ENCODE measurements at regions not wholly inside any gene's neighbourhood (a gene's known extent, or its start where the extent isn't known, plus 50 kb on each side); places are given as distances from the start of the nearest gene placed in this dataset.

DNA sequence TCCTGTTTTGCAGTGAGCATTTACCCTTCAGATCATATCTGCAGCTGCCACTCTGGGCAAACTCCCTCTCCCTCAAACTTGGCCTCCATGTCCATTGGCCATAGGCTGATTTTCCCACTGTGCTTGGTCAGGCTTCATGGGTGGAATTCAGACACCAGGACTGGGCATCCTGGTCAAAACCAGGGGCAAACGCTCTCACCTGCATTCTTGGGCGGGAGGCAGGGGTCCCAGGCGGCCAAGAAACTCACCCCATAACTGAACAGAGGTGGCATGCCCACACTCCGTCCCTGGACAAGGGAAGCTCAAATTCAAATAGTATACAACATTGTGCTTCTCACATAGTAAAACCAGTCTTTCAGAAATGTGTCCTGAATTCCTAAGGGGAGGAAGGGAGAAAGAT lies 81.1 kb upstream of the ZNF648 start:
- Histone ChIP-seq H3K9me3 (ENCODE audit: low read depth, low read length) (no peaks in the 10 kb centered on the region), H3K4me3 (ENCODE audit: low read length) (no peak overlapping the region), H3K4me1 (ENCODE audit: insufficient read depth, low read length) (peaks cover 48% of the 10 kb centered on the region), H3K27me3 (ENCODE audit: insufficient read depth, low read length) (no peaks in the 10 kb centered on the region)

DNA sequence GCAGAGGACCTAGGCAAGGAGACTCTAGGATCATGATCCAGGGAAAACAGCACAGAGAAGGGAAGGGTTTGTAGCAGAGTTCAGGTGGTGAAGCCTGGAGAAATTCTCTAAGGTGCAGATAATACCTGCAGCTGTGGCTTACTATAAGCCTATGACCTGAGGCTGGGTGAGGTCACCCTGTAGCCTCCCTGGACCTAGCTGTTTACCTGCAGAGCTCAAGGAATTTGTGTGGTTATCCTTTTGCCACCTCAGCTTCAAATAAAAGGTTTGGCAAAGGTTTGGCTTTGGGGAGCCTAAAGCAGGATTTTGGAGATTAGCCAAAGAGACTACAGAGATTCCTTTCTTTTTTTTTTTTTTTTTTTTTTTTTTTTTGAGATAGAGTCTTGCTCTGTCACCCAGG lies 79.5 kb upstream of the ZNF648 start:
- no peak overlapping the region for H3K4me3 ChIP-seq (ENCODE audit: low read length)
- H3K27me3 ChIP-seq (ENCODE audit: insufficient read depth, low read length), result no peaks in the 10 kb centered on the region
- H3K4me1 ChIP-seq (ENCODE audit: insufficient read depth, low read length), result peaks cover 33% of the 10 kb centered on the region
- no peaks in the 10 kb centered on the region for H3K9me3 ChIP-seq (ENCODE audit: low read depth, low read length)

DNA sequence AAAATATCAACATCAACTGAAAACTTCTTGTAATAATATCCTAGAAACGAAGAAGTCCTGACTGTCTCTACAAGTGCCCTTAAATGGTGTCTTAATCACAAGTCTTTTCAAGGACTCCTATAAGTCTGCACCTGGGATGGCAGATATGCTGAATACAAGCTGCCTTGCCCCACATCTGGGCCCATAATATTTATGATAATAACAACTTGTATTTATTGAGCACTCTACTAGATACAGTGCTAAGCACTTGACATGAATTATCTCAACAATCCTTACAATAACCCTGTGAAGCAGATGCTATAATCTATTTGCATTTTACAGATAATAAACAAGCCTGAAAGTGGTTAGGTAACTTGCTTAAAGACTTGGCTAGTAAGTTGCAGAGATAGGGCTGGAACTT lies 78.0 kb upstream of the ZNF648 start:
- Histone ChIP-seq H3K4me3 (ENCODE audit: low read length) (no peak overlapping the region), H3K4me1 (ENCODE audit: insufficient read depth, low read length) (peaks cover 18% of the 10 kb centered on the region), H3K9me3 (ENCODE audit: low read depth, low read length) (no peaks in the 10 kb centered on the region), H3K27me3 (ENCODE audit: insufficient read depth, low read length) (no peaks in the 10 kb centered on the region)

DNA sequence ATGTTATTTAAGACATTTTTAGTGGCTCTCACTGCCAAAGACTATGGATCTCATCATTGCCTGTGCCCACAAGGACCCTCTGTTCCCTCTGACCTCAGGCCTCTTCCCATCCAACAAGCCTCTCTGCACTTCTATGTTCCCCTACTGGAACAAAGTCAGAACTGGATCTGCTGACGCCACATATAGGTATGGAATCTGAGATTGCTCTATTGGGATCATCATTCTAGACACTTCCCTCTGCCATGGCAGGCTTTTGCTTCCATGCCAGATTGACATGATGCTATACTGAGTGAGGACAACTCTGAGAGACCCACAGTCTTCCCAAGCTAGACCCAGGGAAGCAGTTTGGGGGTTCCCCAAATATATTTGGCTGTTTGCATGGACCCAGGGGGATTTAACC lies 76.0 kb upstream of the ZNF648 start:
- peaks cover 4% of the 10 kb centered on the region for H3K4me1 ChIP-seq (ENCODE audit: insufficient read depth, low read length)
- no peaks in the 10 kb centered on the region for H3K27me3 ChIP-seq (ENCODE audit: insufficient read depth, low read length)
- H3K4me3 ChIP-seq (ENCODE audit: low read length), result no peak overlapping the region
- no peaks in the 10 kb centered on the region for H3K9me3 ChIP-seq (ENCODE audit: low read depth, low read length)

DNA sequence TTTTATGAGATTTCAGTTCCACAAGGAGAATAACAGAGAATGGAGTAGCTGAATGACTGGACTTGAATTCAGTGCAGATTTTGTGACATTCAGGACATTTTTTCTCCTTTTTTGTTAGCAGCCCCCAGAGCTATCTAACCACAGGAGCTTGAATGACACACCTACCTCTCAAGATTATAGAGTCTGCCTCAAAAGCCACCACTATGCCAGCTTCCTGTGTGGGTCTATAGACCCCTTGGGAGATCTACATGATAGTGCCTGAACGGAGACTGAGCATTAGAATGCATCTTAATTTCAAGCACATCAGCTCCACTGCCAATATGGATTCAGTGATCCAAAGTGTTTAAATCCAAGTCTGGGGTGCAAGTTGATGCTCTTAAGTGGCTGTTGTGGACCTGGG lies 74.4 kb upstream of the ZNF648 start:
- Histone ChIP-seq H3K9me3 (ENCODE audit: low read depth, low read length) (no peaks in the 10 kb centered on the region), H3K27me3 (ENCODE audit: insufficient read depth, low read length) (no peaks in the 10 kb centered on the region), H3K4me1 (ENCODE audit: insufficient read depth, low read length) (peaks cover 4% of the 10 kb centered on the region), H3K4me3 (ENCODE audit: low read length) (no peak overlapping the region)

DNA sequence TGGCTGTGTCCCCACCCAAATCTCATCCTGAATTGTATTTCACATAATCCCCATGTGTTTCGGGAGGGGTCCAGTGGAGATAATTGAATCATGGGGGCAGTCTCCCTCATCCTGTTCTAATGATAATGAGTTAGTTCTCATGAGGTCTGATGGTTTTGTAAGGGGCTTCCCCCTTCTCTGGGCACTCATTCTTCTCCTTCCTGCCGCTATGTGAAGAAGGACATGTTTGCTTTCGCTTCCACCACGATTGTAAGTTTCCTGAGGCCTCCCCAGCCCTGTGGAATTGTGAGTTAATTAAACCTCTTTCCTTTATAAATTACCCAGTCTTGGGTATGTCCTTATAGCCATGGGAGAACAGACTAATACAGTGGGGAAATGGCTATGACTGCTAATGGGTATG lies 72.7 kb upstream of the ZNF648 start:
- Histone ChIP-seq H3K4me3 (ENCODE audit: low read length) (no peak overlapping the region), H3K9me3 (ENCODE audit: low read depth, low read length) (no peaks in the 10 kb centered on the region), H3K4me1 (ENCODE audit: insufficient read depth, low read length) (peaks cover 4% of the 10 kb centered on the region), H3K27me3 (ENCODE audit: insufficient read depth, low read length) (no peaks in the 10 kb centered on the region)

DNA sequence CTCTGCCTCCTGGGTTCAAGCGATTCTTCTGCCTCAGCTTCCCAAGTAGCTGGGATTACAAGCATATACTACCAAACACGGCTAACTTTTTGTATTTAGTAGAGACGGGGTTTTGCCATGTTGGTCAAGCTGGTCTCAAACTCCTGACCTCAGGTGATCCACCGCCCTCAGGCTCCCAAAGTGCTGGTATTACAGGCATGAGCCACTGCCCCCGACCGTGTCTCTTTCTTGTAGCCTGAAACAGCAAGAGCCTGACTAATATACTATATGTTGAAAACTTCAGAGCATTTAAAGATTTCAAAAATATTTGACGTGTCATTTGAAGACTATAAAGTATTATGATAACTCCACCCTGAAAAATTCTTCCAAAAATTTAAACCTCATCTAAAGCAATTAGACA lies 71.7 kb upstream of the ZNF648 start:
- Histone ChIP-seq H3K4me1 (ENCODE audit: insufficient read depth, low read length) (peaks cover 4% of the 10 kb centered on the region), H3K9me3 (ENCODE audit: low read depth, low read length) (no peaks in the 10 kb centered on the region), H3K27me3 (ENCODE audit: insufficient read depth, low read length) (no peaks in the 10 kb centered on the region), H3K4me3 (ENCODE audit: low read length) (no peak overlapping the region)

DNA sequence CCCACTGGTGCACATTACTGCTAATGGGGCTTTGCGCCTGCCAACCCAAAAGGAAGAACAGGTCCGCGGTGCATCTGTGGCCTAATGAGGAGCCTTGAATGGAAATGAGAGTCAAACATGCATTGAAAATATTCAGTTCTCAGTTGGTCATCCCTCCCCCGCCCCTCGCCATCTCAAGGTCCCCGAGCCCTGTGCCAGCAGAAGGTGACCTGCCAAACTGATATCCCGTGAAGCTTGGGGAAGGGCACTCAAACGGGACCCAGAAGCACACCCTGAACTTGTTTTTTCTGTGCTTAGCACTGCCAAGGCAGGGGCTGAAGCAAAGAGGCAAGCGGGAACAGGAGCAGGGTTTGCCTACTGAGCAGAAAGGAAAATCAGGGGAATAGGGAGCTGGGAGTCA lies 67.9 kb upstream of the ZNF648 start:
- Histone ChIP-seq H3K9me3 (ENCODE audit: low read depth, low read length) (no peaks in the 10 kb centered on the region), H3K4me3 (ENCODE audit: low read length) (no peak overlapping the region), H3K4me1 (ENCODE audit: insufficient read depth, low read length) (no peaks in the 10 kb centered on the region), H3K27me3 (ENCODE audit: insufficient read depth, low read length) (no peaks in the 10 kb centered on the region)

DNA sequence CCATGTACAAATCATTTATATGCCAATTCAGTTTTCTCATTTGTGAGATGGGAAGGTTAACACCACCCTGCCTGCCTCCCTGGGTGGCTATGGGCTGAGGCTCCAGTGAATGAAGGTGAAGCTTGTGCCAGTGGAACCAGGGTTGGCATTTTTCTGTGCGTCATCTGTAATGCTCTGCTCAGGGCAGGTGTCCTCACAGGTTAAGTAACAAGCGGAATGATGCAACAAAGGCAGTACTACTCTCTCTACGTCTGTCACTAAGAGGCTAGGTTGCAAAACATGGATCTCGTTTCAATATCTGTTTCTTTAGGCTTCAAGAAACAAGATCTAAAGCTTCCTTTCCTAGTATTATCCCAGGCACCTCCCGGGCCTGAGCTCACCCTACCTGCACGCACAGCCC lies 67.0 kb upstream of the ZNF648 start:
- no peak overlapping the region for H3K4me3 ChIP-seq (ENCODE audit: low read length)
- no peaks in the 10 kb centered on the region for H3K9me3 ChIP-seq (ENCODE audit: low read depth, low read length)
- H3K4me1 ChIP-seq (ENCODE audit: insufficient read depth, low read length), result no peaks in the 10 kb centered on the region
- H3K27me3 ChIP-seq (ENCODE audit: insufficient read depth, low read length), result no peaks in the 10 kb centered on the region

DNA sequence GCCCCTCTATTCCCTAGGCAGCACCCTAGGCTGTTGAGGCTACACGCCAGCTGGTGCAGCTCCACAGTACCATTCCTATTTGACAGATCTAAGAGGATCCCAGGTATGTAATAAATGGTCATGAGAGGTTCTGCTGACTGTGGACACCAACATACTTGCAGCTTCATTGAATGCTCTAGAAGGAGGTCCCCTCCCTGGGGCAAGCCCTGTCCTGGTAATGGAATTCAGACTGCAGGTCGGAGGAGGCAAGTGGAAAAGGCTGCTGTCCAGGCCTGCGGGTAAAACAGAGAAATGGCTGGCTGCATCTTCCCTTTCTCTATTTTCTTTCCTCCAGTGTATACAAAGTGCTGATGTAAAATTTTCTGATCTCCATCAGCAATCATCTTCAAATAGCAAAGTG lies 66.1 kb upstream of the ZNF648 start:
- no peaks in the 10 kb centered on the region for H3K9me3 ChIP-seq (ENCODE audit: low read depth, low read length)
- H3K4me1 ChIP-seq (ENCODE audit: insufficient read depth, low read length), result no peaks in the 10 kb centered on the region
- H3K27me3 ChIP-seq (ENCODE audit: insufficient read depth, low read length), result no peaks in the 10 kb centered on the region
- H3K4me3 ChIP-seq (ENCODE audit: low read length), result no peak overlapping the region

DNA sequence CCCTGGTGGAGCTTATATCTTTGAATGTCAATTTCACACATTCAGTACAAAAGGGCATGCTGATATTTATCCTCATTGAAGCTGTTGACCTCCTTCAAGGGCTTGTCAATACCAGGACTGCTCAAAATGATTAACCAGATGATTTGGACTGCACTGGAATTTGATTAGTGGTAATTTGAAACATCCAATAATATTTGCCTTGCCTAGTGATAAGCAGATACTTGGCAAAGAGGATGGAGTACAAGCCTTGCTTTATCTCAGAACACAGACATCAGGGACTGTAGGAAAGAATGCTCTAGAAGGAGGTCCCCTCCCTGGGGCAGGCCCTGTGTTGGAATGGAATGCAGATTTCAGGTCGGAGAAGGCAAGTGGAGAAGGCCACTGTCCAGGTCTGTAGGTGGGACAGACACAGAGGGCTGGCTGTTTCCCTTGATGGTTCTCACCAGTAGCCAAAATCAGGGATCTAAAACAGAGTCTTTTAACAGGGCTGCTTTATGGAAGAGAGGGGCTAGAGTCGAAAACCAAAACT lies 64.8 kb upstream of the ZNF648 start:
- H3K27me3 ChIP-seq (ENCODE audit: insufficient read depth, low read length), result no peaks in the 10 kb centered on the region
- H3K4me3 ChIP-seq (ENCODE audit: low read length), result no peak overlapping the region
- no peaks in the 10 kb centered on the region for H3K9me3 ChIP-seq (ENCODE audit: low read depth, low read length)
- H3K4me1 ChIP-seq (ENCODE audit: insufficient read depth, low read length), result no peaks in the 10 kb centered on the region

DNA sequence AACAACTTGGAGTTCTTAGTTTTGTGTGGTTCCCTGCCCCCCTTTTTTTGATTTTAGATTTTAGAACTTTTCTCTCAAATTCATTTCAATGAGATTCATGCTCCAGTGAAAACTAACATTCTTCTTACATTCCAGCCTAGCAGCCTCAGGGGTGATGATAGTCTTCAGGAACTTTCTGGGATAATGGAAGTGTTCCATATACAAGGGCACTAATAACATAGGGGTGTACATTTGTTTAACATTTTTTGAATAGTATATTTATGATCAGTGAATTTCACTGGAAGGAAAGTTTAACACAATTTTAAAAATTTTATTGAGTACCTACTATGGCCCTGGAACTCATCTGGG lies 61.4 kb upstream of the ZNF648 start:
- Histone ChIP-seq H3K27me3 (ENCODE audit: insufficient read depth, low read length) (peaks cover 4% of the 10 kb centered on the region), H3K9me3 (ENCODE audit: low read depth, low read length) (no peaks in the 10 kb centered on the region), H3K4me3 (ENCODE audit: low read length) (no peak overlapping the region), H3K4me1 (ENCODE audit: insufficient read depth, low read length) (no peaks in the 10 kb centered on the region)

DNA sequence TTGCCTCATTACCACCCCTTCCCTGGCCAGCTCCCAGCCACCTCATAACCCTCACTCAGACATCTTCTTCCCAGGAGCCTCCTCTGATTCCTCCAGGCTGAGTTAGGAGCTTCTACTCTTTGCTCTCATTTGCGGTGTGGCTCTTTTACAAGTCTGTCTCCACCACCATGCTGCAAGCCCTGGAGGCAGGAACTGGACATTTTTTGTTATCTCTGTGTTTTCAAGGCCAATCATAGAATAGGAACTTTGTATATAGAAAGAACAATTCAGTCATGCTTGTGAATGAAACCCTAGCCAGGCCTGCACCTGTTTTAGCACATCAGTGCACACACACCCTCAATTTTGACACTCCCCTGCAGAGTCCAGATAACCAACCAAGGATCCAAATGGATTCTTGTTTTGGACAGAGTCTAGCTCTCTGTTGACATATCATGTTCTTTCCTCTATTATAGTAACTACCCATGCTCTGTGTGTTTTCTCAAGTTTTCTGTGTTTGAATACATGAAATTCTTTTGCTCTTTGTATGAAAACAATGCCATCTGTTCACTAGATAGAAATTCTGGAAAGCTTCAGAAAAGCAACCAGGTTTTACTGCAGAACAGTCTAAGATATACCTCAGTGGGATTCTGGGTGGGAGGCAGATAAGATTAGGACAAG lies 60.9 kb upstream of the ZNF648 start:
- H3K4me3 ChIP-seq (ENCODE audit: low read length), result no peak overlapping the region
- peaks cover 4% of the 10 kb centered on the region for H3K27me3 ChIP-seq (ENCODE audit: insufficient read depth, low read length)
- H3K4me1 ChIP-seq (ENCODE audit: insufficient read depth, low read length), result no peaks in the 10 kb centered on the region
- H3K9me3 ChIP-seq (ENCODE audit: low read depth, low read length), result no peaks in the 10 kb centered on the region

DNA sequence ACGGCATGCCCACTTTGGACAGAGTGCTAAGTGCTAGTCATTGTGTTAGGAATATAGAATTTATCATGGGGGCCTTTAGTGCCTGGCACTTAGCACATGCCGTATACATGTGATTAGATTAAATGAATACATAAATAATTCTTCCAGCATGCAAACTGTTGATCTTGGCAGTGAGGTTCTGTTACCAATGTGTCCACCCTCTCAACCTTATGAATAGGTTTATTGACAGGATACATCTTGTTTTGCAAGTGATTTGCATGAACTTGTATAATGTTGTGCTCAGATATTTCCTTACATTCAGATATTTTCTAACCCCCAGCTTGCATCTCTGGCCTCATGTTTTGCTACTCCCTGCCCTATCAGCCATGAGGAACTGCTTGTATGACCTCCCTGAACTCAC lies 60.3 kb upstream of the ZNF648 start:
- no peaks in the 10 kb centered on the region for H3K4me1 ChIP-seq (ENCODE audit: insufficient read depth, low read length)
- no peak overlapping the region for H3K4me3 ChIP-seq (ENCODE audit: low read length)
- peaks cover 4% of the 10 kb centered on the region for H3K27me3 ChIP-seq (ENCODE audit: insufficient read depth, low read length)
- H3K9me3 ChIP-seq (ENCODE audit: low read depth, low read length), result no peaks in the 10 kb centered on the region

DNA sequence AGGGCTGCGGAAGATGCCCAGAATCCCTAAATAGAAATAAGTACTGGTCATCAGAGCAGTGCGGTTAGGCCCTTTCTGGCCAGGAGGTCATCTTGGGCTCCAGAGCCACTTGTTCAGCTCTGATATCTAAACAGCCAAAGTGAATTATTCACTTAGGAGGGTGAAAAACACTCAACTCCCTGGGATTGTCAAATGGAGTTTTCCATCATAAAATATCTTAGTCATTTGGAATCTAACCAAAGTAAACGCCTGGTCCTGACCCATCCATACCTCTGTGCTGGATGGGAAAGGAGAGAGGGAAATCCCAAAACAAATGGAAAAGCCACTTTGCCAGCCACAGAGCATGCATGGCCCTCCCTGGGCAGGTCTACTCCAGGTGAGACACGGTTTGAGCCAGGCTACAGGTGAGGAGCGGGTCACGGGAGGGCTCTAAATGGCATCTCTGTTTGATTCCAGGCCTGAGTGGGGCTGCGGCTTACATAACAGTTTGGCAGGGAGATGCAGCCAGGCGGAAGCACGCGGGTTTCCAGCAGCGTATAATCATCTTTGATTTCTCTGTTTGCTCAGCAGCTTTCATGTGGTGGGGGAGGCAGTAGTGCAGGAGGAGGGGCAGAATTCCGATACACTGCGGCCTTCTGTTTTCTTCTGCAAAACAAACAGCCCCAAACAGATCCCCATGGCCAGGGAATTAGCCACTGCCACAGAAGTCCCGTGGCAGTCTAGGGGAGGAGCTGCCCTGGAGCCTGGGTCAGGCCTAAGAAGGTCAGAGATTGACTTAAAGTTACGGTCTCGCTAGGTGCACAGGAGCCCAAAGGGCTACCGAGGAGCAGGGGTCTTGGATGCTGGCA lies 59.1 kb upstream of the ZNF648 start:
- H3K4me1 ChIP-seq (ENCODE audit: insufficient read depth, low read length), result no peaks in the 10 kb centered on the region
- no peak overlapping the region for H3K4me3 ChIP-seq (ENCODE audit: low read length)
- H3K27me3 ChIP-seq (ENCODE audit: insufficient read depth, low read length), result peaks cover 6% of the 10 kb centered on the region
- no peaks in the 10 kb centered on the region for H3K9me3 ChIP-seq (ENCODE audit: low read depth, low read length)

DNA sequence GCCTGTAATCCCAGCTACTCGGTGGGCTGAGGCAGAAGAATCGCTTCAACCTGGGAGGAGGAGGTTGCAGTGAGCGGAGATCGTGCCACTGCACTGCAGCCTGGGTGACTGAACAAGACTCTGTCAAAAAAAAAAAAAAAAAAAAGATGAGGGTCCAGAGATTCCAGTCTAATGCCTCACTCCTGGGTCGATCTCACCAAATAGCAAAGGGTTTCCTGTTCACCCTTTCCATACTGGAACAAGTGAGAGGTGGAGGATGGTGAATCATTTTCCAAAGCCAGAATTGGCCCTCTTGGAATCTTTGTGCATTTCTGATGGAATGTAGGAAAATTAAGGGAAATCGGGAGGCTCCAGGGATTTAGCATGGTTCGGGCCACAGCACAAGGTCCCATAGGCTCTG lies 58.1 kb upstream of the ZNF648 start:
- Histone ChIP-seq H3K9me3 (ENCODE audit: low read depth, low read length) (no peaks in the 10 kb centered on the region), H3K4me1 (ENCODE audit: insufficient read depth, low read length) (no peaks in the 10 kb centered on the region), H3K4me3 (ENCODE audit: low read length) (no peak overlapping the region), H3K27me3 (ENCODE audit: insufficient read depth, low read length) (peaks cover 6% of the 10 kb centered on the region)

All from mononuclear cell (primary cell).